ENCODE measurements at regions not wholly inside any gene's neighbourhood (a gene's known extent, or its start where the extent isn't known, plus 50 kb on each side); places are given as distances from the start of the nearest gene placed in this dataset.

- TF ChIP-seq CTCF (conservative IDR thresholded peaks at IDR 0.05; ENCODE audit: low read length) (no peak), EZH2phosphoT487 (IDR thresholded peaks at IDR 0.05; ENCODE audit: borderline replicate concordance) (no peak)
These were observed 273.1 kb downstream of the ACTL7B start for GRCh38 chr9:108582726-108583125.

Measured in Loucy (cell line).